ENCODE measurements at regions not wholly inside any gene's neighbourhood (a gene's known extent, or its start where the extent isn't known, plus 50 kb on each side); places are given as distances from the start of the nearest gene placed in this dataset.

GRCh38 chr21:25139414-25139813, 467.9 kb downstream of the MRPL39 start:
- TF ChIP-seq CTCF (IDR thresholded peaks at IDR 0.05) (no peak), CHD4 (IDR thresholded peaks at IDR 0.05; ENCODE audit: borderline replicate concordance) (no peak), HOXB13 (CRISPR knock-in tag; IDR thresholded peaks at IDR 0.05; ENCODE audit: low read depth) (no peak), EP300 (IDR thresholded peaks at IDR 0.05) (no peak), REST (IDR thresholded peaks at IDR 0.05) (no peak), POLR2A (IDR thresholded peaks at IDR 0.05; ENCODE audit: low read length) (no peak), JUN (IDR thresholded peaks at IDR 0.05) (no peak), SREBF2 (IDR thresholded peaks at IDR 0.05) (no peak), USF2 (IDR thresholded peaks at IDR 0.05) (no peak), HOXA7 (CRISPR knock-in tag; IDR thresholded peaks at IDR 0.05) (no peak), MAX (IDR thresholded peaks at IDR 0.05) (no peak), RAD21 (conservative IDR thresholded peaks at IDR 0.05 in 1 of 2, IDR thresholded peaks at IDR 0.05 in 1 of 2) (no peak)

All from A549 (cell line).